Osteocyte (in vitro differentiated cells): ENCODE measurements at regions not wholly inside any gene's neighbourhood (a gene's known extent, or its start where the extent isn't known, plus 50 kb on each side); places are given as distances from the start of the nearest gene placed in this dataset.
A peak's percentile ranks its signal among the peaks of the same experiment; 100 is the strongest.

Experiments used
- DNase-seq: peaks from one replicate; pipeline ENCODE4 v3.0.0; 2021; ENCODE audit warnings: mixed read lengths; ENCODE audit not compliant: unreplicated experiment; ENCODE audit errors: extremely low spot score
- H3K27ac Mint-ChIP-seq: one replicate; pipeline ENCODE4 v1.8.0; 2021; ENCODE audit warnings: mild to moderate bottlenecking, mixed read lengths; ENCODE audit not compliant: unreplicated experiment
- H3K27me3 Mint-ChIP-seq: one replicate; pipeline ENCODE4 v1.8.0; 2021; ENCODE audit warnings: mixed read lengths; ENCODE audit not compliant: unreplicated experiment
- H3K36me3 Mint-ChIP-seq: one replicate; pipeline ENCODE4 v1.8.0; 2021; ENCODE audit warnings: mixed read lengths; ENCODE audit not compliant: unreplicated experiment
- H3K4me1 Mint-ChIP-seq: one replicate; pipeline ENCODE4 v1.8.0; 2021; ENCODE audit warnings: mixed read lengths; ENCODE audit not compliant: unreplicated experiment
- H3K4me3 Mint-ChIP-seq: one replicate; pipeline ENCODE4 v1.8.0; 2021; ENCODE audit warnings: mild to moderate bottlenecking, moderate library complexity, mixed read lengths; ENCODE audit not compliant: unreplicated experiment
- H3K9me3 Mint-ChIP-seq: one replicate; pipeline ENCODE4 v1.8.0; 2021; ENCODE audit warnings: mixed read lengths; ENCODE audit not compliant: unreplicated experiment
- TF ChIP-seq, protein P1 (sequence below): fragments of 200-600 bp; sonication (generic); IDR thresholded peaks from 2 replicates; pipeline ENCODE4 v1.5.0; 2021; ENCODE audit warnings: antibody characterized with exemption, mild to moderate bottlenecking, moderate library complexity

DNA sequence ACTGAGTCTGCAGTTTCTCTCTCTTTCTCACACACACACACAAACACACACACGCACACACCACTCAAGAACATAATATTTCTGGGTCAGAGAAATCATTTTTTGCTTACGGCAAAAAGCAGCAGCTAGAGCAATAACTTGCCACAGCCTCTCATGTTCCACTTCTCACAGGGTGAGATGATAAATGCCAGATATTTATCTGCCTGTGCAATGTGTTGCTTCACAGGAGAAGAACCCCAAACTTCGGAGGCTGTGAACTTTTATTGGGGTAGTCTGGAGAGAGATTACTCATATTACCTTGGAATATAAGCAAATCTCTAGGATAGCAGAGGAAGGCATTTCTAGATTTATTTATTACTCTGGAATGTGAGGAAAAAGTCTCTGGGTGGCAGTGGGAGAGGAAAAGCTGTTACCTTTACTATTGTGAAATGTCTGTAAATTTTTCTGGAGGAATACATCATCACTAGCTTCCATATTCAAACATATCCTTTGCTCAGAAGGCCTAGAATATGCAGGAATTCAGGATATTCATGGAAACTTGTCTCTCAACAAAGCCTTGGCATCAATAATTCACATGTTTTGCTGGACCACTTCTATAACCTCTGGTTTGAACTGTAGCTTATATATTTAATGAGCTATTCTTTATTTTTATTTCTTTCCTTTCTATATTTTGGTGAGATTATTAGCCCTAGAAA is 369.2 kb downstream of the NSUN3 start:
- Mint-ChIP-seq H3K36me3 (no peaks in the 10 kb centered on the region), H3K4me3 (no peak overlapping the region), H3K27ac (no peak overlapping the region), H3K4me1 (peaks cover 17% of the 10 kb centered on the region), H3K27me3 (no peaks in the 10 kb centered on the region), H3K9me3 (no peaks in the 10 kb centered on the region)
- TF ChIP-seq, protein P1, sequence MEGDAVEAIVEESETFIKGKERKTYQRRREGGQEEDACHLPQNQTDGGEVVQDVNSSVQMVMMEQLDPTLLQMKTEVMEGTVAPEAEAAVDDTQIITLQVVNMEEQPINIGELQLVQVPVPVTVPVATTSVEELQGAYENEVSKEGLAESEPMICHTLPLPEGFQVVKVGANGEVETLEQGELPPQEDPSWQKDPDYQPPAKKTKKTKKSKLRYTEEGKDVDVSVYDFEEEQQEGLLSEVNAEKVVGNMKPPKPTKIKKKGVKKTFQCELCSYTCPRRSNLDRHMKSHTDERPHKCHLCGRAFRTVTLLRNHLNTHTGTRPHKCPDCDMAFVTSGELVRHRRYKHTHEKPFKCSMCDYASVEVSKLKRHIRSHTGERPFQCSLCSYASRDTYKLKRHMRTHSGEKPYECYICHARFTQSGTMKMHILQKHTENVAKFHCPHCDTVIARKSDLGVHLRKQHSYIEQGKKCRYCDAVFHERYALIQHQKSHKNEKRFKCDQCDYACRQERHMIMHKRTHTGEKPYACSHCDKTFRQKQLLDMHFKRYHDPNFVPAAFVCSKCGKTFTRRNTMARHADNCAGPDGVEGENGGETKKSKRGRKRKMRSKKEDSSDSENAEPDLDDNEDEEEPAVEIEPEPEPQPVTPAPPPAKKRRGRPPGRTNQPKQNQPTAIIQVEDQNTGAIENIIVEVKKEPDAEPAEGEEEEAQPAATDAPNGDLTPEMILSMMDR: no peak
- no peak for DNase-seq

DNA sequence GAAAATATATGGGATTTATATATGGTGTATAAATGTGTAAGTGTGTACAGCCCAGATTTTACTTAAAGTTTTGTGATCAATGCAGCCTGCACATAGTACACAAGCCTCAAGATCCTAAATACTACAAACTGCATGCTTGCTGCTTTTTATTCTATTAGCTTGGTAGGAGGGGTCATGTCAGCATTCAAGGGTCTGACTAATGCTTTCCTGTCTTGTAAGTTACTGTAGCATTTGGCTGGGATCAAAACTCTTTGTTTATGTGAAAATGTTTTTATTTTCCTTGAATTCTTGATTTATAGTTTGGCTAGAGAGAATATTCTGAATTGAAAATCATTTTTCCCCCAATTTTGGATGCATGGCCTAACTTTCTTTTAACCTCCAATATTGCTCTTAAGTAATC is 370.9 kb downstream of the NSUN3 start:
- H3K27ac Mint-ChIP-seq: no peak overlapping the region
- DNase-seq: no peak
- no peaks in the 10 kb centered on the region for H3K36me3 Mint-ChIP-seq
- H3K27me3 Mint-ChIP-seq: no peaks in the 10 kb centered on the region
- no peaks in the 10 kb centered on the region for H3K9me3 Mint-ChIP-seq
- peaks cover 17% of the 10 kb centered on the region for H3K4me1 Mint-ChIP-seq
- H3K4me3 Mint-ChIP-seq: no peak overlapping the region
- TF ChIP-seq, protein P1: no peak

DNA sequence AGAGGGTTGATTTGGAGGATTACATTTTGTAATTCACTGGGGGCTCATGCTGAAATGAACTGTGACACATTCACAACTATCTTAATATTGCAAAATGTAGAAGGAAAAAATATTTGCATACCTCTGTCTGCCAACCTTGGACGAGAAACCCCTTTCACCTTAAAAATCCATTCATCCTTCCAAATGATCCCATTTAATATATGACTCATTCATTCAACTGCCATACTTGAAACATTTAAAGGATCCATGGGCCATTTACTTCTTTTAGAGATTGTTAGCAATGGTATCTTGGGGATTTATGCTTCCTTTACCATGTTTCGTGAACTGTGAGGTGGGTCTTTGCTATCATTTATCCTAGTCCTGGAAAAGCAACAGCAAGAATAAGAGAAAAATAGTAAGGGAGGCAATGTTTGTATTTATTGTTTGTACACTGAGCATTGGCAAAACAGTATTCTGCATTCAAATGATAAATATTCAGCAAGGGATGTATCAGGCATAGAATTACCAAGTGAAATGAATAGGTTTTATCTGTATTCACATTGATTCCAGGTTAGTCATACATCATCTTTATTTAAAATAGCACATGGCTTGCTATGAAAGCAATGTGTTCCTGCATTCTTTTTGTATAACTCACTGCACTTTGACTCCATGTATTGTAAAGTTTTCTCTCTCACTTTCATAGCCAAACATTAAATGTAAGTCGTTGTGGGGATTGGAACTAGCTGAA is 378.1 kb downstream of the NSUN3 start:
- Mint-ChIP-seq H3K4me1 (peaks cover 24% of the 10 kb centered on the region), H3K9me3 (no peaks in the 10 kb centered on the region), H3K4me3 (no peak overlapping the region), H3K27ac (peak overlapping the region; percentile 57), H3K27me3 (no peaks in the 10 kb centered on the region), H3K36me3 (no peaks in the 10 kb centered on the region)
- TF ChIP-seq, protein P1: no peak
- no peak for DNase-seq

DNA sequence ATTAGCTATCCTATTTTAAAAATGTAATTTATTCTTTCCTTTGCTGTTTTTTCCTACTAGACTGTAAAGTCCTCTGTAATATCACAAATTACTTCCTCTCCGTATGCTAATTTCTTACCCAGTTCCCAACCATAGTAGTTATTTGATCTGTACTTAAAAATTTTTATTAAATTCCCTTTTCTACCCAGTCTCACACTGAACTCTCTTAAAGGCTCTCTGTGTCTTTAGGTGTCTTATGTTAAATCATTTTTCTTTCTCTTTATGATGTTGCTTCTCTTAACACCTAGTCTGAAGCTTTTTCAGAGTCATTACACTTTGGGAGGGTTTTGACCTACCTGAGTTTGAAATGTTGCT is 378.6 kb downstream of the NSUN3 start:
- H3K4me3 Mint-ChIP-seq: no peak overlapping the region
- H3K9me3 Mint-ChIP-seq: no peaks in the 10 kb centered on the region
- TF ChIP-seq, protein P1: no peak
- no peaks in the 10 kb centered on the region for H3K36me3 Mint-ChIP-seq
- DNase-seq: no peak
- H3K27ac Mint-ChIP-seq: peak overlapping the region; percentile 57
- peaks cover 24% of the 10 kb centered on the region for H3K4me1 Mint-ChIP-seq
- no peaks in the 10 kb centered on the region for H3K27me3 Mint-ChIP-seq

DNA sequence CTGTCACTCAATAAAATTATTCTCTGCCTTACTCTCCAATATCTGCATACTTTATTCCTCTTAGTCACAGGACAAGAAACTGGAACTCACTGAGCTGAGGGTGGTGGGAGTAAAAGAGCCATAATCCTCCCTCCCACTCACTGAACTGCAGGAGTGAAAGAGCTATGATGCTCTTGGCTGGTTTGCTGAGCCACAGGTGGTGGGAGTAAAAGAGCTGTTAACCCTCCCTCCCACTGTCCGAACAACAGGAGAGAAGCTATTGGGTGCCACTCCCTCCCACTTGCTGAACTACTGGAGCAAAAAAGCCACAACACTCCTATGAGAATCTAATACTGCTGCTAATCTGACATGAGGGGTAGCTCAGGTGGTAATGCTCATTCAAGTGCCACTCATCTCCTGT is 391.0 kb downstream of the NSUN3 start:
- no peaks in the 10 kb centered on the region for H3K9me3 Mint-ChIP-seq
- TF ChIP-seq, protein P1: no peak
- H3K4me3 Mint-ChIP-seq: no peak overlapping the region
- no peaks in the 10 kb centered on the region for H3K4me1 Mint-ChIP-seq
- DNase-seq: no peak
- H3K27me3 Mint-ChIP-seq: peaks cover 9% of the 10 kb centered on the region
- H3K36me3 Mint-ChIP-seq: no peaks in the 10 kb centered on the region
- H3K27ac Mint-ChIP-seq: no peak overlapping the region
